AG09319 (cell line): ENCODE measurements at regions not wholly inside any gene's neighbourhood (a gene's known extent, or its start where the extent isn't known, plus 50 kb on each side); places are given as distances from the start of the nearest gene placed in this dataset.

Experiments
- DNase-seq: peaks from one replicate; pipeline ENCODE4 v3.0.0-alpha.2; 2010; ENCODE audit warnings: low read depth; ENCODE audit errors: extremely low read depth
- TF ChIP-seq, protein P1 (sequence below): IDR thresholded peaks from 2 replicates; pipeline ENCODE4 v1.5.1; 2011; ENCODE audit warnings: low read depth, mild to moderate bottlenecking, inconsistent platforms, low read length, moderate library complexity

DNA sequence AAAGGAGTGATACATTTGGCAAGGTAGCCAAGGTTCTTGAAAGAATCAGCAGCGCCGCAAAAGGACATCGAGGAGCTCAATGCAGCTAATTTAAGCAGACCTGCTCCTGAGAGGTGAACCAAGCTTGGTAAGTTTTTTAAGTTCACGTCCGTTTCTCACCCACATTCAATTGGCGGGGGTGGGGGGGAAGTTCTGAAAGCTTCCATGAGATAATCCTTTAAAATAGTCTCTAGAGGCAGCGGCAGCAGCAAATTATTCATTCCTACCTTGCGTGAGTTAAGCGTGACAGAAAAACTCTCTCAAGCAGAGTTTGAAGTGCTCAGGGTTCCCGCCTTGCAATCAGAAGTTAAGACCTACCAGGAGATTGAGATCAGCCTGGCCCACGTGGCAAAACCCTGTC lies 97.3 kb upstream of the NHSL1 start:
- TF ChIP-seq, protein P1, sequence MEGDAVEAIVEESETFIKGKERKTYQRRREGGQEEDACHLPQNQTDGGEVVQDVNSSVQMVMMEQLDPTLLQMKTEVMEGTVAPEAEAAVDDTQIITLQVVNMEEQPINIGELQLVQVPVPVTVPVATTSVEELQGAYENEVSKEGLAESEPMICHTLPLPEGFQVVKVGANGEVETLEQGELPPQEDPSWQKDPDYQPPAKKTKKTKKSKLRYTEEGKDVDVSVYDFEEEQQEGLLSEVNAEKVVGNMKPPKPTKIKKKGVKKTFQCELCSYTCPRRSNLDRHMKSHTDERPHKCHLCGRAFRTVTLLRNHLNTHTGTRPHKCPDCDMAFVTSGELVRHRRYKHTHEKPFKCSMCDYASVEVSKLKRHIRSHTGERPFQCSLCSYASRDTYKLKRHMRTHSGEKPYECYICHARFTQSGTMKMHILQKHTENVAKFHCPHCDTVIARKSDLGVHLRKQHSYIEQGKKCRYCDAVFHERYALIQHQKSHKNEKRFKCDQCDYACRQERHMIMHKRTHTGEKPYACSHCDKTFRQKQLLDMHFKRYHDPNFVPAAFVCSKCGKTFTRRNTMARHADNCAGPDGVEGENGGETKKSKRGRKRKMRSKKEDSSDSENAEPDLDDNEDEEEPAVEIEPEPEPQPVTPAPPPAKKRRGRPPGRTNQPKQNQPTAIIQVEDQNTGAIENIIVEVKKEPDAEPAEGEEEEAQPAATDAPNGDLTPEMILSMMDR, result no peak
- no peak for DNase-seq

DNA sequence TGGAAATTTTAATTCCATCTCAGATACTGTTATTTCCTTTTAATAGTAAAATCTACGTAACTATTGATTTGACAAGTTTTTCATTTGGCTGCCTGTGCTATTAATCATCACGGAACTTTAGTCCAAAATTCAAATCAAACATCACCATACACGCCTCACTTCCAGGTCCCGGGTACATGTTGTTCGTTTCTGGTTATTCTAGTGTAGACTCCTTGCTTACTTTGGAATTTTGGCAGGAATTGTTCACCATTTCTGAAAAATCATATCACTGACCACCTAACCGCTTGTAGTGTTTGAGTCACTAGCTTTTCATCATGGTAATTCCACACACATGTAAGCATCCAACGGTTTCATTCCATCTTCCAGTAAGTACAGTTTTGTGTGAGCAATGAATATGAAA lies 98.0 kb upstream of the NHSL1 start:
- DNase-seq, result no peak
- TF ChIP-seq, protein P1, result no peak

DNA sequence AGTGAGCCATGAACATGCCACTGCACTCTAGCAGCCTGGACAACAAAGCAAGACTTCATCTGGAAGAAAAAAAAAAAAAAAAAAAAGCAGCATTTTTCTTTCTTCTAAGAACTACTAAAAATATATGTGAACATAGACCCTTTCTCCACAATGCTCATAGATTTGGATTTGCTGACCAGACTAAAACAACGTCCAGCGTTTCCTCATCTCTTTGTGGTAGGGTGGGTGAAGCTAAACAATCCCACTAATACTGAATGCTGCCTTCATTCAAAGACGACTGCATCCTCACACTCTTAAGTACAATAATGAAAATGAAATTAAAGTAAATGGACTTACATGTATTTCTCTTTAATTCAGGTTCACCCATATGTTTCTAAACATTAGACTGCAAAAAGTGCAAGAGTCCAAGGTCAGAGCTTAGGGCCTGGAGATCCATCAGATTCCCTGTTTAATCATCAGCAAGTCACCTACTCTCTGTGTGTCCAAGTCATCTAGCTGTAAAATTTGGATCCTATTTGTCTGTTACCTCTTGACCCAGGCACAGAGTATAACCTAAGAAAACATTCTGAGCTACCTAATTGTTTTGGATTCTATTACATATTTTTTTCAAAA lies 99.4 kb upstream of the NHSL1 start:
- DNase-seq, result no peak
- TF ChIP-seq, protein P1, result no peak

DNA sequence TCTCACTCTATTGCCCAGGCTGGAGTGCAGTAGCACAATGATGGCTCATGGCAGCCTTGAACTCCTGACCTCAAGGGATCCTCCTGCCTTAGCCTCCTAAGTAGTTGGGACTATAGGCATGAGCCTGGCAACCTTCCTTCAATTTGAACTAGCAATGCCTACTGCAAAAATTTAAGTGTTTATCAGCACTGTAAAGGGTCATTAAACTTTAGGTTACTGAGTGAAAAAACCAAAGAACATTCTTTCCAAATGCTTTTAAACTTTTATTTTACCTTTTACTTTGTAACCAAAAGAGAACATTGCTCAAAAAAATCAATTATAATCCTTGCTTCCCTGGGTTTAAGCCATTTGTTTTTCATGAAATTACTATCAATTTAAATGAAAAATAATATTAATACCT lies 101.0 kb upstream of the NHSL1 start:
- TF ChIP-seq, protein P1, result no peak
- DNase-seq, result no peak

DNA sequence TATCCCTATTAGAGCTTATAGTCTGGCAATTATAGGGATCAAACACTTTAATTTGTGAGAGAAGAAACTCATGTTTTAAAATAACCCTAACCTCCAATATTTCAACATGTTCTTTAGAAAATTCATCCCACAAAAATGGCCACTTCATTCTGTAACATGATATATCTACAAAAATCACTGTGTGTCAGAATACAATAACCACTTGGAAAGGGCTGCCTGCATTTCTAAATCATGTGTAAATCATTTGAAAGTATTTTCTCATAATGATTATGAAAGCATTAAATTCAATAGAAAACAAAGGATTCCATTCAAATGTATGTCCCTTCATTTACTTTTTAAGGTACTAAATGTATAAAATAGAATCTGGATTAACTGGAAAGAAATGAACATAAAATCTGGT lies 101.4 kb upstream of the NHSL1 start:
- TF ChIP-seq, protein P1, result no peak
- DNase-seq, result peak; percentile 36

DNA sequence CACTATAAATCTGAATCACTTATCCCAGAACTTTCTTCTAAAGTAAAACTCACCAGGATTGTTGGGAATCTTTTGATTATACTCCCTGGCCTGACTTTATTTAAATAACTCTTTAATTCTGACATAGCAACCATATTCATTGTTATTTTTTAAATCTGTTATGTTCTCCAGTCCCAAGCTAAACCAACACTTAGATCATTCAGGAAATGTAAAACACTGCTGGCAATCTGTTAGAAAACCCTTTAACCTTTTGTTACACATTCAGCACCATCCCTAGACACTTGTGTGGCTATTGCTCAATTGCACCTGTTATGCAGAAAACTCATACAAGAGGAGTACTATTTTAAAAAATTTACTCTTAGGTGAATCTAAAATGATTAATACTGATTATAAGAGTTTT lies 101.8 kb upstream of the NHSL1 start:
- no peak for DNase-seq
- TF ChIP-seq, protein P1, result no peak

DNA sequence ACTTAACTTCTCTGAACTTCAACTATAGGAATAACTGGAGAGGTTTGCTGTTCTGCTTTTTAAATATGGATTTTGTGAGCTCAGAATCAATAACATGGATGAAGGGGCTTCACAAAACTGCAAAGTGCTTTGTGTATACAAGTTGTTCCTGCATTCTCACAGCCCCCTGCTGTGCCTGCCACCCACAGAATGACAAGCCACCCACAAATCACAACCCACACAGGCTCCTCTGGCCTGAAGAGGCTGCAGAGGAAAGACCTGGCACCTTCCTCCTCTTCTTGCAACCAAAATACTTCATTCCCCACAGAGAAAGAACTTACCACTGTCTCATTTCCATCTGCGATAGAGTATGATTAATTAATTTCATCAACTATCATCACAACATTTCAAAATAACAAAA lies 106.7 kb upstream of the NHSL1 start:
- no peak for DNase-seq
- TF ChIP-seq, protein P1, result no peak
